ENCODE measurements at regions not wholly inside any gene's neighbourhood (a gene's known extent, or its start where the extent isn't known, plus 50 kb on each side); places are given as distances from the start of the nearest gene placed in this dataset.

GRCh38 chr6:1125297-1125696 lies 186.6 kb upstream of the FOXQ1 start:
- POLR2A ChIA-PET: no interaction called here
- Histone ChIP-seq H3K4me1 (ENCODE audit: control insufficient read depth, insufficient read depth, low read length) (no peaks in the 10 kb centered on the region; the same call in 1 of the 2 replicates), H3K27ac (ENCODE audit: extremely low read depth, low read depth, low read length) (no peak overlapping the region), H3K4me3 (ENCODE audit: low read depth, low read length) (no peak overlapping the region), H3K36me3 (ENCODE audit: control insufficient read depth in 2 of 2, insufficient read depth in 1 of 2, low read length in 2 of 2) (no peaks in the 10 kb centered on the region), H3K9me3 (ENCODE audit: control insufficient read depth, insufficient read depth, low read depth, low read length) (no peaks in the 10 kb centered on the region)
- TF ChIP-seq, protein P1, sequence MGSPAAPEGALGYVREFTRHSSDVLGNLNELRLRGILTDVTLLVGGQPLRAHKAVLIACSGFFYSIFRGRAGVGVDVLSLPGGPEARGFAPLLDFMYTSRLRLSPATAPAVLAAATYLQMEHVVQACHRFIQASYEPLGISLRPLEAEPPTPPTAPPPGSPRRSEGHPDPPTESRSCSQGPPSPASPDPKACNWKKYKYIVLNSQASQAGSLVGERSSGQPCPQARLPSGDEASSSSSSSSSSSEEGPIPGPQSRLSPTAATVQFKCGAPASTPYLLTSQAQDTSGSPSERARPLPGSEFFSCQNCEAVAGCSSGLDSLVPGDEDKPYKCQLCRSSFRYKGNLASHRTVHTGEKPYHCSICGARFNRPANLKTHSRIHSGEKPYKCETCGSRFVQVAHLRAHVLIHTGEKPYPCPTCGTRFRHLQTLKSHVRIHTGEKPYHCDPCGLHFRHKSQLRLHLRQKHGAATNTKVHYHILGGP (tag by site-specific recombination; IDR thresholded peaks at IDR 0.05): no peak
- TF ChIP-seq SETDB1 (IDR thresholded peaks at IDR 0.05; ENCODE audit: insufficient read length, low read length) (no peak), ZNF530 (tag by site-specific recombination; IDR thresholded peaks at IDR 0.05; ENCODE audit: low read depth) (no peak), ZNF350 (tag by site-specific recombination; IDR thresholded peaks at IDR 0.05) (no peak), PRDM2 (tag by site-specific recombination; IDR thresholded peaks at IDR 0.05; ENCODE audit: borderline replicate concordance) (no peak), ZNF274 (IDR thresholded peaks at IDR 0.05; ENCODE audit: low read length) (no peak), ZNF274 (tag by site-specific recombination; IDR thresholded peaks at IDR 0.05; ENCODE audit: borderline replicate concordance) (no peak), SP7 (tag by site-specific recombination; IDR thresholded peaks at IDR 0.05) (no peak), ZNF555 (tag by site-specific recombination; conservative IDR thresholded peaks at IDR 0.05) (no peak), GFI1B (tag by site-specific recombination; IDR thresholded peaks at IDR 0.05) (no peak), GLI2 (tag by site-specific recombination; IDR thresholded peaks at IDR 0.05; ENCODE audit: borderline replicate concordance, low read depth) (no peak), ZNF157 (tag by site-specific recombination; IDR thresholded peaks at IDR 0.05) (no peak), ZNF169 (tag by site-specific recombination; IDR thresholded peaks at IDR 0.05) (no peak), ZNF830 (tag by site-specific recombination; IDR thresholded peaks at IDR 0.05; ENCODE audit: low read depth) (no peak), ZNF121 (tag by site-specific recombination; IDR thresholded peaks at IDR 0.05) (no peak), ZNF747 (tag by site-specific recombination; IDR thresholded peaks at IDR 0.05) (no peak), ZNF132 (tag by site-specific recombination; IDR thresholded peaks at IDR 0.05; ENCODE audit: borderline replicate concordance) (no peak), ZNF624 (tag by site-specific recombination; IDR thresholded peaks at IDR 0.05) (no peak)
- TF ChIP-seq, protein P2, sequence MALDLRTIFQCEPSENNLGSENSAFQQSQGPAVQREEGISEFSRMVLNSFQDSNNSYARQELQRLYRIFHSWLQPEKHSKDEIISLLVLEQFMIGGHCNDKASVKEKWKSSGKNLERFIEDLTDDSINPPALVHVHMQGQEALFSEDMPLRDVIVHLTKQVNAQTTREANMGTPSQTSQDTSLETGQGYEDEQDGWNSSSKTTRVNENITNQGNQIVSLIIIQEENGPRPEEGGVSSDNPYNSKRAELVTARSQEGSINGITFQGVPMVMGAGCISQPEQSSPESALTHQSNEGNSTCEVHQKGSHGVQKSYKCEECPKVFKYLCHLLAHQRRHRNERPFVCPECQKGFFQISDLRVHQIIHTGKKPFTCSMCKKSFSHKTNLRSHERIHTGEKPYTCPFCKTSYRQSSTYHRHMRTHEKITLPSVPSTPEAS (tag by site-specific recombination; IDR thresholded peaks at IDR 0.05): no peak
- TF ChIP-seq, protein P3, sequence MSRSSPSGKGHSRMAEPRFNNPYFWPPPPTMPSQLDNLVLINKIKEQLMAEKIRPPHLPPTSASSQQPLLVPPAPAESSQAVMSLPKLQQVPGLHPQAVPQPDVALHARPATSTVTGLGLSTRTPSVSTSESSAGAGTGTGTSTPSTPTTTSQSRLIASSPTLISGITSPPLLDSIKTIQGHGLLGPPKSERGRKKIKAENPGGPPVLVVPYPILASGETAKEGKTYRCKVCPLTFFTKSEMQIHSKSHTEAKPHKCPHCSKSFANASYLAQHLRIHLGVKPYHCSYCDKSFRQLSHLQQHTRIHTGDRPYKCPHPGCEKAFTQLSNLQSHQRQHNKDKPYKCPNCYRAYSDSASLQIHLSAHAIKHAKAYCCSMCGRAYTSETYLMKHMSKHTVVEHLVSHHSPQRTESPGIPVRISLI (tag by site-specific recombination; IDR thresholded peaks at IDR 0.05): no peak
- CTCF ChIA-PET: no interaction called here
